Memory B cell (primary cell): ENCODE measurements at regions not wholly inside any gene's neighbourhood (a gene's known extent, or its start where the extent isn't known, plus 50 kb on each side); places are given as distances from the start of the nearest gene placed in this dataset.

Source experiments
- ATAC-seq: fragments of 150-1000 bp; cut with Tn5 transposase; 2 replicates; pipeline ENCODE4 v1.10.0; 2021; ENCODE audit warnings: low read depth, mild to moderate bottlenecking, moderate library complexity
- DNase-seq, 2 donors: peaks; one replicate each; pipeline ENCODE4 v3.0.0; 2022; ENCODE audit warnings: low spot score in 2 of 2
- H3K27ac Mint-ChIP-seq: one replicate; pipeline ENCODE4 v1.8.0; 2022; ENCODE audit warnings: mild to moderate bottlenecking, moderate library complexity, mixed read lengths
- H3K27me3 Mint-ChIP-seq: one replicate; pipeline ENCODE4 v1.8.0; 2022; ENCODE audit warnings: mixed read lengths
- H3K36me3 Mint-ChIP-seq: one replicate; pipeline ENCODE4 v1.8.0; 2022; ENCODE audit warnings: mild to moderate bottlenecking, mixed read lengths
- H3K4me1 Mint-ChIP-seq: one replicate; pipeline ENCODE4 v1.8.0; 2022; ENCODE audit warnings: mixed read lengths
- H3K4me3 Mint-ChIP-seq: one replicate; pipeline ENCODE4 v1.8.0; 2022; ENCODE audit warnings: mild to moderate bottlenecking, moderate library complexity, mixed read lengths
- H3K9me3 Mint-ChIP-seq: one replicate; pipeline ENCODE4 v1.8.0; 2022; ENCODE audit warnings: mixed read lengths

- Mint-ChIP-seq H3K27ac (no peak overlapping the region), H3K27me3 (peaks cover 2% of the 10 kb centered on the region)
Observed at GRCh38 chr5:168104811-168105481, 186.5 kb upstream of the WWC1 start.

GRCh38 chr5:168106008-168106761, 185.3 kb upstream of the WWC1 start:
- Mint-ChIP-seq H3K9me3 (no peaks in the 10 kb centered on the region), H3K36me3 (no peaks in the 10 kb centered on the region), H3K27ac (no peak overlapping the region), H3K27me3 (peaks cover 2% of the 10 kb centered on the region), H3K4me3 (no peak overlapping the region), H3K4me1 (no peaks in the 10 kb centered on the region)
- ATAC-seq = no peak
- DNase-seq = no peak

More at GRCh38 chr5:168104811-168105481, 186.5 kb upstream of the WWC1 start:
- no peak for DNase-seq
- Mint-ChIP-seq H3K4me3 (no peak overlapping the region), H3K9me3 (peaks cover 2% of the 10 kb centered on the region), H3K36me3 (no peaks in the 10 kb centered on the region), H3K4me1 (no peaks in the 10 kb centered on the region)
- no peak for ATAC-seq

GRCh38 chr5:168109441-168109840, 182.0 kb upstream of the WWC1 start:
- Mint-ChIP-seq H3K9me3 (no peaks in the 10 kb centered on the region), H3K27ac (no peak overlapping the region), H3K27me3 (no peaks in the 10 kb centered on the region), H3K36me3 (no peaks in the 10 kb centered on the region), H3K4me1 (no peaks in the 10 kb centered on the region), H3K4me3 (no peak overlapping the region)
- DNase-seq = no peak
- ATAC-seq = no peak

GRCh38 chr5:168110384-168110783, 181.1 kb upstream of the WWC1 start:
- Mint-ChIP-seq H3K27me3 (no peaks in the 10 kb centered on the region), H3K4me3 (no peak overlapping the region), H3K4me1 (no peaks in the 10 kb centered on the region), H3K9me3 (peaks cover 2% of the 10 kb centered on the region), H3K27ac (no peak overlapping the region), H3K36me3 (no peaks in the 10 kb centered on the region)
- DNase-seq = no peak
- no peak for ATAC-seq

- Mint-ChIP-seq H3K9me3 (peaks cover 2% of the 10 kb centered on the region), H3K36me3 (no peaks in the 10 kb centered on the region), H3K27me3 (no peaks in the 10 kb centered on the region), H3K4me1 (no peaks in the 10 kb centered on the region), H3K27ac (no peak overlapping the region), H3K4me3 (no peak overlapping the region)
- no peak for DNase-seq
- ATAC-seq = no peak
Observed at GRCh38 chr5:168110870-168111832, 180.3 kb upstream of the WWC1 start.

GRCh38 chr5:168114444-168115017, 176.9 kb upstream of the WWC1 start:
- Mint-ChIP-seq H3K4me3 (no peak overlapping the region), H3K36me3 (no peaks in the 10 kb centered on the region), H3K27me3 (no peaks in the 10 kb centered on the region), H3K27ac (no peak overlapping the region), H3K4me1 (no peaks in the 10 kb centered on the region), H3K9me3 (peaks cover 2% of the 10 kb centered on the region)
- DNase-seq = no peak
- ATAC-seq = no peak

GRCh38 chr5:168117469-168117868, 174.0 kb upstream of the WWC1 start:
- no peaks in the 10 kb centered on the region for H3K36me3 Mint-ChIP-seq
- ATAC-seq (no peak), DNase-seq (no peak)
- no peak overlapping the region for H3K27ac Mint-ChIP-seq
- no peak overlapping the region for H3K4me3 Mint-ChIP-seq
- no peaks in the 10 kb centered on the region for H3K4me1 Mint-ChIP-seq
- H3K9me3 Mint-ChIP-seq = peaks cover 2% of the 10 kb centered on the region
- H3K27me3 Mint-ChIP-seq = no peaks in the 10 kb centered on the region

GRCh38 chr5:168118042-168118668, 173.3 kb upstream of the WWC1 start:
- H3K36me3 Mint-ChIP-seq = no peaks in the 10 kb centered on the region
- no peak for DNase-seq
- no peak overlapping the region for H3K27ac Mint-ChIP-seq
- H3K4me1 Mint-ChIP-seq = no peaks in the 10 kb centered on the region
- H3K9me3 Mint-ChIP-seq = peaks cover 2% of the 10 kb centered on the region
- no peaks in the 10 kb centered on the region for H3K27me3 Mint-ChIP-seq
- ATAC-seq = no peak
- no peak overlapping the region for H3K4me3 Mint-ChIP-seq

GRCh38 chr5:168120401-168121137, 170.9 kb upstream of the WWC1 start:
- no peak for DNase-seq
- Mint-ChIP-seq H3K9me3 (peaks cover 1% of the 10 kb centered on the region), H3K4me1 (no peaks in the 10 kb centered on the region), H3K27me3 (peaks cover 1% of the 10 kb centered on the region), H3K4me3 (no peak overlapping the region), H3K36me3 (no peaks in the 10 kb centered on the region), H3K27ac (no peak overlapping the region)
- no peak for ATAC-seq

GRCh38 chr5:168121138-168121494, 170.3 kb upstream of the WWC1 start:
- Mint-ChIP-seq H3K9me3 (peaks cover 1% of the 10 kb centered on the region), H3K4me3 (no peak overlapping the region), H3K4me1 (no peaks in the 10 kb centered on the region), H3K27me3 (peaks cover 1% of the 10 kb centered on the region), H3K36me3 (no peaks in the 10 kb centered on the region), H3K27ac (no peak overlapping the region)
- ATAC-seq (no peak), DNase-seq (no peak)

- no peak for DNase-seq
- ATAC-seq = no peak
- Mint-ChIP-seq H3K27ac (no peak overlapping the region), H3K36me3 (no peaks in the 10 kb centered on the region), H3K4me1 (no peaks in the 10 kb centered on the region), H3K4me3 (no peak overlapping the region), H3K27me3 (peaks cover 1% of the 10 kb centered on the region), H3K9me3 (peaks cover 1% of the 10 kb centered on the region)
Observed at GRCh38 chr5:168123631-168124528, 167.6 kb upstream of the WWC1 start.

- no peak for ATAC-seq
Observed at GRCh38 chr5:168125445-168126199, 165.8 kb upstream of the WWC1 start.

More at GRCh38 chr5:168125445-168126199, 165.8 kb upstream of the WWC1 start:
- no peak overlapping the region for H3K27ac Mint-ChIP-seq
- no peak overlapping the region for H3K4me3 Mint-ChIP-seq
- H3K36me3 Mint-ChIP-seq = no peaks in the 10 kb centered on the region
- DNase-seq = no peak
- no peaks in the 10 kb centered on the region for H3K4me1 Mint-ChIP-seq
- H3K27me3 Mint-ChIP-seq = peaks cover 1% of the 10 kb centered on the region
- peaks cover 1% of the 10 kb centered on the region for H3K9me3 Mint-ChIP-seq
